ENCODE measurements at regions not wholly inside any gene's neighbourhood (a gene's known extent, or its start where the extent isn't known, plus 50 kb on each side); places are given as distances from the start of the nearest gene placed in this dataset.

GRCh38 chr7:96546426-96546825 lies 163.2 kb downstream of the SEM1 start (continued):
- TF ChIP-seq CUX1 (IDR thresholded peaks at IDR 0.05; ENCODE audit: insufficient replicate concordance, low read depth, low read length) (no peak), E4F1 (IDR thresholded peaks at IDR 0.05; ENCODE audit: borderline replicate concordance, partially characterized antibody) (no peak), RBBP5 (conservative IDR thresholded peaks at IDR 0.05) (no peak), IKZF2 (IDR thresholded peaks at IDR 0.05) (no peak), NRF1 (conservative IDR thresholded peaks at IDR 0.05; ENCODE audit: low read depth, low read length) (no peak), NR2C2 (IDR thresholded peaks at IDR 0.05; ENCODE audit: borderline replicate concordance, control insufficient read depth, insufficient read length, low read depth) (no peak), ATF3 (IDR thresholded peaks at IDR 0.05; ENCODE audit: borderline replicate concordance, extremely low read depth, low read depth, low read length) (no peak), NFYA (IDR thresholded peaks at IDR 0.05; ENCODE audit: borderline replicate concordance, low read depth, low read length) (no peak)

All from GM12878 (cell line).